ENCODE measurements at regions not wholly inside any gene's neighbourhood (a gene's known extent, or its start where the extent isn't known, plus 50 kb on each side); places are given as distances from the start of the nearest gene placed in this dataset.

GRCh38 chr2:236795169-236795860, 225.7 kb downstream of the ACKR3 start:
- H3K4me3 ChIP-seq (ENCODE audit: low read length) = no peak overlapping the region
- intact Hi-C loops (cut with DNase I) = no loop called here
- H3K9me3 ChIP-seq (ENCODE audit: control insufficient read depth, low read length) = no peaks in the 10 kb centered on the region
- 86% methylated on average over 11 of the region's 11 CpGs for WGBS
- H3K4me1 ChIP-seq (ENCODE audit: control insufficient read depth, insufficient read depth, low read length) = no peaks in the 10 kb centered on the region
- H3K27me3 ChIP-seq (ENCODE audit: control insufficient read depth, insufficient read depth) = no peaks in the 10 kb centered on the region
- DNase-seq (no peak), ATAC-seq (no peak)
- no peak overlapping the region for H3K27ac ChIP-seq (ENCODE audit: low read length)

- Histone ChIP-seq H3K27me3 (ENCODE audit: control insufficient read depth, insufficient read depth) (no peaks in the 10 kb centered on the region), H3K9me3 (ENCODE audit: control insufficient read depth, low read length) (no peaks in the 10 kb centered on the region), H3K4me3 (ENCODE audit: low read length) (no peak overlapping the region), H3K27ac (ENCODE audit: low read length) (no peak overlapping the region), H3K4me1 (ENCODE audit: control insufficient read depth, insufficient read depth, low read length) (no peaks in the 10 kb centered on the region)
- intact Hi-C loops (cut with DNase I) = no loop called here
- no peak for ATAC-seq
- no peak for DNase-seq
- WGBS = 96% methylated on average over 8 of the region's 8 CpGs
Observed at GRCh38 chr2:236795861-236796219, 226.2 kb downstream of the ACKR3 start.

GRCh38 chr2:236796236-236796635, 226.6 kb downstream of the ACKR3 start:
- ATAC-seq (no peak), DNase-seq (no peak)
- Histone ChIP-seq H3K4me3 (ENCODE audit: low read length) (no peak overlapping the region), H3K27me3 (ENCODE audit: control insufficient read depth, insufficient read depth) (no peaks in the 10 kb centered on the region), H3K27ac (ENCODE audit: low read length) (no peak overlapping the region), H3K9me3 (ENCODE audit: control insufficient read depth, low read length) (no peaks in the 10 kb centered on the region), H3K4me1 (ENCODE audit: control insufficient read depth, insufficient read depth, low read length) (no peaks in the 10 kb centered on the region)
- intact Hi-C loops (cut with DNase I) = no loop called here
- WGBS = 90% methylated on average over 2 of the region's 2 CpGs

GRCh38 chr2:236797411-236797810, 227.8 kb downstream of the ACKR3 start:
- H3K27me3 ChIP-seq (ENCODE audit: control insufficient read depth, insufficient read depth) = no peaks in the 10 kb centered on the region
- ATAC-seq (no peak), DNase-seq (no peak)
- intact Hi-C loops (cut with DNase I) = no loop called here
- no peak overlapping the region for H3K27ac ChIP-seq (ENCODE audit: low read length)
- no peaks in the 10 kb centered on the region for H3K9me3 ChIP-seq (ENCODE audit: control insufficient read depth, low read length)
- no peaks in the 10 kb centered on the region for H3K4me1 ChIP-seq (ENCODE audit: control insufficient read depth, insufficient read depth, low read length)
- WGBS = 74% methylated on average over 7 of the region's 7 CpGs
- H3K4me3 ChIP-seq (ENCODE audit: low read length) = no peak overlapping the region

- no peak overlapping the region for H3K4me3 ChIP-seq (ENCODE audit: low read length)
- WGBS = 96% methylated on average over 3 of the region's 3 CpGs
- intact Hi-C loops (cut with DNase I) = no loop called here
- DNase-seq (no peak), ATAC-seq (no peak)
- H3K27ac ChIP-seq (ENCODE audit: low read length) = no peak overlapping the region
- H3K27me3 ChIP-seq (ENCODE audit: control insufficient read depth, insufficient read depth) = no peaks in the 10 kb centered on the region
- no peaks in the 10 kb centered on the region for H3K4me1 ChIP-seq (ENCODE audit: control insufficient read depth, insufficient read depth, low read length)
- no peaks in the 10 kb centered on the region for H3K9me3 ChIP-seq (ENCODE audit: control insufficient read depth, low read length)
Observed at GRCh38 chr2:236798491-236798890, 228.9 kb downstream of the ACKR3 start.

GRCh38 chr2:236799391-236800026, 229.9 kb downstream of the ACKR3 start:
- DNase-seq (no peak), ATAC-seq (no peak)
- H3K27ac ChIP-seq (ENCODE audit: low read length) = no peak overlapping the region
- WGBS = 78% methylated on average over 7 of the region's 7 CpGs
- H3K4me3 ChIP-seq (ENCODE audit: low read length) = no peak overlapping the region
- intact Hi-C loops (cut with DNase I) = no loop called here
- H3K4me1 ChIP-seq (ENCODE audit: control insufficient read depth, insufficient read depth, low read length) = no peaks in the 10 kb centered on the region
- H3K9me3 ChIP-seq (ENCODE audit: control insufficient read depth, low read length) = no peaks in the 10 kb centered on the region
- no peaks in the 10 kb centered on the region for H3K27me3 ChIP-seq (ENCODE audit: control insufficient read depth, insufficient read depth)

- Histone ChIP-seq H3K4me1 (ENCODE audit: control insufficient read depth, insufficient read depth, low read length) (no peaks in the 10 kb centered on the region), H3K27ac (ENCODE audit: low read length) (no peak overlapping the region), H3K27me3 (ENCODE audit: control insufficient read depth, insufficient read depth) (no peaks in the 10 kb centered on the region), H3K9me3 (ENCODE audit: control insufficient read depth, low read length) (no peaks in the 10 kb centered on the region), H3K4me3 (ENCODE audit: low read length) (no peak overlapping the region)
- DNase-seq (no peak), ATAC-seq (peak in 1 of 2 donors; percentile 22)
- intact Hi-C loops (cut with DNase I) = no loop called here
- WGBS = 90% methylated on average over 6 of the region's 6 CpGs
Observed at GRCh38 chr2:236802862-236803261, 233.2 kb downstream of the ACKR3 start.

- ATAC-seq = no peak
- DNase-seq = no peak
- no peaks in the 10 kb centered on the region for H3K27me3 ChIP-seq (ENCODE audit: control insufficient read depth, insufficient read depth)
- H3K27ac ChIP-seq (ENCODE audit: low read length) = no peak overlapping the region
- H3K9me3 ChIP-seq (ENCODE audit: control insufficient read depth, low read length) = no peaks in the 10 kb centered on the region
- no peaks in the 10 kb centered on the region for H3K4me1 ChIP-seq (ENCODE audit: control insufficient read depth, insufficient read depth, low read length)
- H3K4me3 ChIP-seq (ENCODE audit: low read length) = no peak overlapping the region
- intact Hi-C loops (cut with DNase I) = no loop called here
- WGBS = 75% methylated on average over 20 of the region's 20 CpGs
Observed at GRCh38 chr2:236803621-236804020, 234.0 kb downstream of the ACKR3 start.

GRCh38 chr2:236805800-236806531, 236.3 kb downstream of the ACKR3 start:
- no peaks in the 10 kb centered on the region for H3K4me1 ChIP-seq (ENCODE audit: control insufficient read depth, insufficient read depth, low read length)
- H3K27ac ChIP-seq (ENCODE audit: low read length) = no peak overlapping the region
- intact Hi-C loops (cut with DNase I) = no loop called here
- H3K9me3 ChIP-seq (ENCODE audit: control insufficient read depth, low read length) = no peaks in the 10 kb centered on the region
- WGBS = 65% methylated on average over 6 of the region's 6 CpGs
- H3K4me3 ChIP-seq (ENCODE audit: low read length) = no peak overlapping the region
- DNase-seq (no peak), ATAC-seq (peak in 1 of 2 donors; percentile 19)
- no peaks in the 10 kb centered on the region for H3K27me3 ChIP-seq (ENCODE audit: control insufficient read depth, insufficient read depth)

GRCh38 chr2:236809716-236810115, 240.1 kb downstream of the ACKR3 start:
- Histone ChIP-seq H3K27me3 (ENCODE audit: control insufficient read depth, insufficient read depth) (no peaks in the 10 kb centered on the region), H3K4me3 (ENCODE audit: low read length) (no peak overlapping the region), H3K4me1 (ENCODE audit: control insufficient read depth, insufficient read depth, low read length) (no peaks in the 10 kb centered on the region), H3K9me3 (ENCODE audit: control insufficient read depth, low read length) (no peaks in the 10 kb centered on the region), H3K27ac (ENCODE audit: low read length) (no peak overlapping the region)
- 91% methylated on average over 1 of the region's 1 CpG for WGBS
- intact Hi-C loops (cut with DNase I) = no loop called here
- ATAC-seq (no peak), DNase-seq (no peak)

- intact Hi-C loops (cut with DNase I) = no loop called here
- WGBS = 91% methylated on average over 4 of the region's 4 CpGs
- Histone ChIP-seq H3K4me1 (ENCODE audit: control insufficient read depth, insufficient read depth, low read length) (no peaks in the 10 kb centered on the region), H3K4me3 (ENCODE audit: low read length) (no peak overlapping the region), H3K27ac (ENCODE audit: low read length) (no peak overlapping the region), H3K9me3 (ENCODE audit: control insufficient read depth, low read length) (no peaks in the 10 kb centered on the region), H3K27me3 (ENCODE audit: control insufficient read depth, insufficient read depth) (no peaks in the 10 kb centered on the region)
- ATAC-seq = no peak
- no peak for DNase-seq
Observed at GRCh38 chr2:236811062-236811656, 241.5 kb downstream of the ACKR3 start.

Data from right cardiac atrium (tissue), 5 donors.